SIG-M5 treated with dmso at 0.1 percent for 504 hours (cell line): ENCODE measurements at regions not wholly inside any gene's neighbourhood (a gene's known extent, or its start where the extent isn't known, plus 50 kb on each side); places are given as distances from the start of the nearest gene placed in this dataset.
"Not testable (repeated sequence)": the region's sequence is repeated elsewhere in the genome, so short reads cannot be mapped to it uniquely, and the experiment has no call there.

ENCODE experiments used
- DNase-seq: peaks from one replicate; lab custom pipeline; 2025; ENCODE audit not compliant: unreplicated experiment; lab: John Stamatoyannopoulos, UW

GRCh38 chr1:157272729-157273524, 134.7 kb upstream of the ETV3 start:
- no peak for DNase-seq

- DNase-seq, result no peak
Measured at GRCh38 chr1:157272264-157272663, 134.1 kb upstream of the ETV3 start.

- no peak for DNase-seq
Measured at GRCh38 chr1:157270705-157271274, 132.6 kb upstream of the ETV3 start.

GRCh38 chr1:157269656-157270375, 131.6 kb upstream of the ETV3 start:
- DNase-seq, result peak; percentile 62

- no peak for DNase-seq
Measured at GRCh38 chr1:157262891-157263290, 124.7 kb upstream of the ETV3 start.

GRCh38 chr1:157262422-157262821, 124.2 kb upstream of the ETV3 start:
- DNase-seq, result no peak

- DNase-seq, result not testable (repeated sequence)
Measured at GRCh38 chr1:157255891-157256290, 117.7 kb upstream of the ETV3 start.

GRCh38 chr1:157254183-157254582, 116.0 kb upstream of the ETV3 start:
- DNase-seq, result not testable (repeated sequence)

GRCh38 chr1:157252473-157252872, 114.3 kb upstream of the ETV3 start:
- DNase-seq, result no peak

GRCh38 chr1:157249739-157250138, 111.5 kb upstream of the ETV3 start:
- no peak for DNase-seq

GRCh38 chr1:157249326-157249725, 111.1 kb upstream of the ETV3 start:
- DNase-seq, result peak; percentile 29

- DNase-seq, result not testable (repeated sequence)
Measured at GRCh38 chr1:157247764-157248049, 109.5 kb upstream of the ETV3 start.

GRCh38 chr1:157247005-157247763, 109.0 kb upstream of the ETV3 start:
- no peak for DNase-seq

- no peak for DNase-seq
Measured at GRCh38 chr1:157245823-157246222, 107.6 kb upstream of the ETV3 start.

GRCh38 chr1:157241185-157241538, 103.0 kb upstream of the ETV3 start:
- DNase-seq, result no peak

- DNase-seq, result no peak
Measured at GRCh38 chr1:157240495-157241184, 102.4 kb upstream of the ETV3 start.

- no peak for DNase-seq
Measured at GRCh38 chr1:157239936-157240335, 101.7 kb upstream of the ETV3 start.

GRCh38 chr1:157238585-157238984, 100.4 kb upstream of the ETV3 start:
- no peak for DNase-seq

GRCh38 chr1:157237981-157238380, 99.8 kb upstream of the ETV3 start:
- DNase-seq, result no peak

GRCh38 chr1:157237522-157237921, 99.3 kb upstream of the ETV3 start:
- DNase-seq, result no peak

GRCh38 chr1:157236072-157236471, 97.9 kb upstream of the ETV3 start:
- no peak for DNase-seq
